ENCODE measurements at regions not wholly inside any gene's neighbourhood (a gene's known extent, or its start where the extent isn't known, plus 50 kb on each side); places are given as distances from the start of the nearest gene placed in this dataset.

DNA sequence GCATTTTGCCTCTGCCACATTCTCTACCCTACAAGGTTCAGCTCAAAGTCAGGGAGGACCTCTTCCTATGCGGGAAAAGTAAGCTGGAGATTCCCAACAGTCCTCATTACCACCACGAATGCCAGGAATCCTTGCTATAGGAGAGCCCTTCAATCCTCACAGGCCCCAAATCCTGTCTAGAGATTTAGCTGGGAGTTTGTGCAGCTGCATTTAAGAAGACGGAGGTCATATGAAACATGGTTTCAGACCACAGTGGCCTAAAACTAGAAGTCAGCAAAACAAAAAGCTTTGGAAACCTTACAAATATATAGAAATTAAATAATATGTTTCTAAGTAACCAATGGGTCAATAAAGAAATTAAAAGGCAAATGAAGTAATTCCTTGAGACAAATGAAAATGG lies 415.3 kb upstream of the SETBP1 start:
- no peak overlapping the region for H3K27ac ChIP-seq (ENCODE audit: low read length in 2 of 2)
- H3K79me2 ChIP-seq (ENCODE audit: control insufficient read depth, insufficient read depth, low read length), result no peaks in the 10 kb centered on the region
- no peak overlapping the region for H3K9ac ChIP-seq (ENCODE audit: low read length)
- Mint-ChIP-seq H3K4me1 (no peaks in the 10 kb centered on the region), H3K4me3 (no peak overlapping the region), H3K27ac (no peak overlapping the region), H3K9me3 (ENCODE audit: insufficient read depth) (peaks cover 8% of the 10 kb centered on the region), H3K27me3 (peaks cover 7% of the 10 kb centered on the region)
- TF ChIP-seq, protein P1, sequence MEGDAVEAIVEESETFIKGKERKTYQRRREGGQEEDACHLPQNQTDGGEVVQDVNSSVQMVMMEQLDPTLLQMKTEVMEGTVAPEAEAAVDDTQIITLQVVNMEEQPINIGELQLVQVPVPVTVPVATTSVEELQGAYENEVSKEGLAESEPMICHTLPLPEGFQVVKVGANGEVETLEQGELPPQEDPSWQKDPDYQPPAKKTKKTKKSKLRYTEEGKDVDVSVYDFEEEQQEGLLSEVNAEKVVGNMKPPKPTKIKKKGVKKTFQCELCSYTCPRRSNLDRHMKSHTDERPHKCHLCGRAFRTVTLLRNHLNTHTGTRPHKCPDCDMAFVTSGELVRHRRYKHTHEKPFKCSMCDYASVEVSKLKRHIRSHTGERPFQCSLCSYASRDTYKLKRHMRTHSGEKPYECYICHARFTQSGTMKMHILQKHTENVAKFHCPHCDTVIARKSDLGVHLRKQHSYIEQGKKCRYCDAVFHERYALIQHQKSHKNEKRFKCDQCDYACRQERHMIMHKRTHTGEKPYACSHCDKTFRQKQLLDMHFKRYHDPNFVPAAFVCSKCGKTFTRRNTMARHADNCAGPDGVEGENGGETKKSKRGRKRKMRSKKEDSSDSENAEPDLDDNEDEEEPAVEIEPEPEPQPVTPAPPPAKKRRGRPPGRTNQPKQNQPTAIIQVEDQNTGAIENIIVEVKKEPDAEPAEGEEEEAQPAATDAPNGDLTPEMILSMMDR (IDR thresholded peaks at IDR 0.05), result no peak
- no peak for TF ChIP-seq EZH2 (IDR thresholded peaks at IDR 0.05; ENCODE audit: borderline replicate concordance, insufficient read depth, low read depth, low read length, poor library complexity, severe bottlenecking)
- H4K20me1 ChIP-seq (ENCODE audit: control insufficient read depth, insufficient read depth, low read length, poor library complexity, severe bottlenecking), result no peaks in the 10 kb centered on the region
- intact Hi-C loops (cut with micrococcal nuclease), result no loop called here
- no peak overlapping the region for H3K4me3 ChIP-seq (ENCODE audit: control extremely low read depth in 1 of 5, extremely low read depth in 1 of 5, insufficient read depth in 1 of 5, low read depth in 2 of 5, low read length in 4 of 5)
- ATAC-seq (ENCODE audit: low read depth) (no peak), DNase-seq (no peak)
- WGBS (ENCODE audit: insufficient coverage), result 100% methylated on average over 1 of the region's 3 CpGs
- ChIA-PET CTCF (no interaction called here), POLR2A (no interaction called here)
- no peak overlapping the region for H3K4me2 ChIP-seq (replicated peaks; ENCODE audit: low read depth, low read length, poor library complexity, severe bottlenecking)
- no peaks in the 10 kb centered on the region for H3K4me1 ChIP-seq (ENCODE audit: control insufficient read depth in 2 of 2, insufficient read depth in 2 of 2, low read length in 2 of 2)
- no peaks in the 10 kb centered on the region for H3K36me3 ChIP-seq (replicated peaks in 1 of 2; ENCODE audit: control extremely low read depth in 1 of 2, control insufficient read depth in 1 of 2, extremely low read depth in 1 of 2, insufficient read depth in 2 of 2, low read length in 1 of 2)
- H3K9me3 ChIP-seq (ENCODE audit: control extremely low read depth in 1 of 3, control insufficient read depth in 2 of 3, insufficient read depth in 1 of 3, low read length in 2 of 3), result peaks cover 0 to 15% (median 0%) of the 10 kb centered on the region in 3 donors
- no peak overlapping the region for H2AFZ ChIP-seq (ENCODE audit: insufficient read depth, low read depth, low read length, poor library complexity, severe bottlenecking)
- H3K27me3 ChIP-seq (replicated peaks in 1 of 4; ENCODE audit: control extremely low read depth in 1 of 4, control insufficient read depth in 3 of 4, insufficient read depth in 4 of 4, low read length in 3 of 4), result peaks cover 0 to 3% (median 0%) of the 10 kb centered on the region in 4 experiments

DNA sequence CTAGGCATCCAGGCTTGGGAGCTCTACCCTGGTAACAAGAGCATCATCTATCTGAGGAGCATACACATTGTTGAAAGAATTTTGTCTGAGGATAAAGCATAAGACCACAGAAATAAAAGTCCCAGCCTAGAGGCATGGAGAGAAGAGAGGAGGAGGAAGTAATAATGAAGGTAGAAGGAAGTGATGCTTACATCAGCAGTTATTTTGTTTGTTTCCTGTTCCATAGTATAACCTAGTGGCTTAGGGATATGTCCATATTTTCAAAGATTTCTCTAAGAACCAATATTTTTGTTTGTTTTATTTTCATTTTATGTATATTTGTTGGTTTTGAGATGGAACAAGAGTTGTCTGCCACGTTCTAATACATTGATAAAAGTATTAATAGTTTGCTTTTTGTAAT lies 407.4 kb upstream of the SETBP1 start:
- Histone ChIP-seq H3K9me3 (ENCODE audit: control extremely low read depth in 1 of 3, control insufficient read depth in 2 of 3, insufficient read depth in 1 of 3, low read length in 2 of 3) (no peaks in the 10 kb centered on the region), H3K4me3 (ENCODE audit: control extremely low read depth in 1 of 5, extremely low read depth in 1 of 5, insufficient read depth in 1 of 5, low read depth in 2 of 5, low read length in 4 of 5) (no peak overlapping the region), H3K9ac (ENCODE audit: low read length) (no peak overlapping the region), H3K36me3 (replicated peaks in 1 of 2; ENCODE audit: control extremely low read depth in 1 of 2, control insufficient read depth in 1 of 2, extremely low read depth in 1 of 2, insufficient read depth in 2 of 2, low read length in 1 of 2) (no peaks in the 10 kb centered on the region), H3K4me2 (replicated peaks; ENCODE audit: low read depth, low read length, poor library complexity, severe bottlenecking) (no peak overlapping the region), H3K79me2 (ENCODE audit: control insufficient read depth, insufficient read depth, low read length) (no peaks in the 10 kb centered on the region), H4K20me1 (ENCODE audit: control insufficient read depth, insufficient read depth, low read length, poor library complexity, severe bottlenecking) (no peaks in the 10 kb centered on the region), H3K27me3 (replicated peaks in 1 of 4; ENCODE audit: control extremely low read depth in 1 of 4, control insufficient read depth in 3 of 4, insufficient read depth in 4 of 4, low read length in 3 of 4) (no peaks in the 10 kb centered on the region), H3K27ac (ENCODE audit: low read length in 2 of 2) (no peak overlapping the region), H3K4me1 (ENCODE audit: control insufficient read depth in 2 of 2, insufficient read depth in 2 of 2, low read length in 2 of 2) (no peaks in the 10 kb centered on the region), H2AFZ (ENCODE audit: insufficient read depth, low read depth, low read length, poor library complexity, severe bottlenecking) (no peak overlapping the region)
- ATAC-seq (ENCODE audit: low read depth) (no peak), DNase-seq (no peak)
- ChIA-PET CTCF (no interaction called here), POLR2A (no interaction called here)
- intact Hi-C loops (cut with micrococcal nuclease), result no loop called here
- H3K4me1 Mint-ChIP-seq, result no peaks in the 10 kb centered on the region
- WGBS (ENCODE audit: insufficient coverage), result no CpG with 5 or more reads among the region's 1 CpG
- no peak for TF ChIP-seq EZH2 (IDR thresholded peaks at IDR 0.05; ENCODE audit: borderline replicate concordance, insufficient read depth, low read depth, low read length, poor library complexity, severe bottlenecking)
- TF ChIP-seq, protein P1 (IDR thresholded peaks at IDR 0.05), result no peak
- H3K4me3 Mint-ChIP-seq, result no peak overlapping the region
- H3K27ac Mint-ChIP-seq, result no peak overlapping the region
- no peaks in the 10 kb centered on the region for H3K27me3 Mint-ChIP-seq
- no peaks in the 10 kb centered on the region for H3K9me3 Mint-ChIP-seq (ENCODE audit: insufficient read depth)

Data from B cell (primary cell).